ENCODE measurements at regions not wholly inside any gene's neighbourhood (a gene's known extent, or its start where the extent isn't known, plus 50 kb on each side); places are given as distances from the start of the nearest gene placed in this dataset.

DNA sequence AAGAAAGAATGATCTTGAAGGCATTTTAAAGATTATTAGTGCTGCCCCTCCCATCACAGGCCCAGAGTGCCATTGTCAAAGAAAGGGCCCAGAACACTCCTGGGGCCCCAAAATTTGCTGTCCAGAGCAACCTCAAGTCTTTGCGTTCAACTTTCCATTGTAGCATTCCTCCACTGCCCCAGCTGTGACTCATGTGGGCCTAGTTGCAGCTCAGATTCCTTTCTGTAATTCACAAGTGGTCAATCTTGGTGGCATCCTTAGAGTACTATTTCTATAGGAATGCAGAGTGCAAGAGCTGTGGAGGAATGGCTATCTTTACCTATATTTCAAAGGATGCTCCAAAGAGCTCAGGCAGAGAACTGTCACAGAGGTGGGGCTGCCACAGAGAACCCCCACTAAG, 1500.8 kb upstream of the IGFBP7 start:
- H3K27ac ChIP-seq (ENCODE audit: low read length) = no peak overlapping the region
- H3K36me3 ChIP-seq (ENCODE audit: control insufficient read depth in 1 of 2, insufficient read depth in 2 of 2, low read length in 2 of 2) = no peaks in the 10 kb centered on the region
- H3K4me3 ChIP-seq (ENCODE audit: low read depth in 1 of 2, low read length in 2 of 2) = no peak overlapping the region
- peaks cover 0 to 3% of the 10 kb centered on the region in 2 donors for H3K9me3 ChIP-seq (ENCODE audit: control insufficient read depth in 1 of 2, low read length in 2 of 2)
- no peaks in the 10 kb centered on the region for H3K4me1 ChIP-seq (ENCODE audit: control insufficient read depth in 1 of 2, insufficient read depth in 2 of 2, low read length in 2 of 2)
- no peaks in the 10 kb centered on the region for H3K27me3 ChIP-seq (ENCODE audit: low read depth, low read length)

DNA sequence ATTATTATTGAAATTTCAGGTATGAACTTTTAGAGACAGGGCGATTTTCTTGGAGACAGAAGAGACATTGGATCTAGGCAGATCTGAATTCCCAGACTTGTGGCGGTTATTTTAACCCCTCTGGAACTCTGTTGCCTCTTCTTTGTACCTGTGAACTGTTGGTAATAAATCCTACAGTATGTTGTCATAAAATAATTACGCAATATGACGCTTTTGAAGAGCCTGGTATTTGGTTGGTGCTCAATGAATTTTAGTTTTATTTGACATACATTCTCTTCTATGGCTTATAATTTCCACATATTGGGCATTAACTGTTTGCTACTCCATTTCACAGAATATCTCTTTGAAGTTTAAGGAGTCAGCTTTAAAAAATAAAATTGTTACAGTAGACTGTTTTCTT, 1496.1 kb upstream of the IGFBP7 start:
- no peaks in the 10 kb centered on the region for H3K36me3 ChIP-seq (ENCODE audit: control insufficient read depth in 1 of 2, insufficient read depth in 2 of 2, low read length in 2 of 2)
- H3K4me3 ChIP-seq (ENCODE audit: low read depth in 1 of 2, low read length in 2 of 2) = no peak overlapping the region
- H3K27me3 ChIP-seq (ENCODE audit: low read depth, low read length) = no peaks in the 10 kb centered on the region
- peaks cover 0 to 3% of the 10 kb centered on the region in 2 donors for H3K9me3 ChIP-seq (ENCODE audit: control insufficient read depth in 1 of 2, low read length in 2 of 2)
- no peaks in the 10 kb centered on the region for H3K4me1 ChIP-seq (ENCODE audit: control insufficient read depth in 1 of 2, insufficient read depth in 2 of 2, low read length in 2 of 2)
- H3K27ac ChIP-seq (ENCODE audit: low read length) = no peak overlapping the region

DNA sequence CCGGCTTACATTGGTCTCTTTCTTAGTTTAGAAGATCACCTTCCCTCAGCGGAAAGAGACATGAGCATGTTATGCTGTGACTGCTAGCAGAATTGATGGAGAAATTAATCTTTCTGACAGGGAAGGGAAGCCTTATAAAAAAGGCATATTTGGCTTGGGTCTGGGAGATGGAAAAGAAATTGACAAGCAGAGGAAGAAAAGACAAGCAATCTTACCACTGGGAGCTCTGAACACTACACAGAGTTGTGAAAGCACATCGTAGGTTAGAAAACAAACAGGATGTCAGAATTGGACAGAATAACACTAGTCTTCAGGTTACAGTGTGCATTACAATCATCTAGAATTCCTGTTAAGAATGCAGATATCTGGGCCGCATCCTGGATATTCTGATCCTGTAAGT, 1493.8 kb upstream of the IGFBP7 start:
- H3K36me3 ChIP-seq (ENCODE audit: control insufficient read depth in 1 of 2, insufficient read depth in 2 of 2, low read length in 2 of 2) = no peaks in the 10 kb centered on the region
- H3K27ac ChIP-seq (ENCODE audit: low read length) = no peak overlapping the region
- H3K4me3 ChIP-seq (ENCODE audit: low read depth in 1 of 2, low read length in 2 of 2) = no peak overlapping the region
- H3K9me3 ChIP-seq (ENCODE audit: control insufficient read depth in 1 of 2, low read length in 2 of 2) = no peaks in the 10 kb centered on the region
- H3K4me1 ChIP-seq (ENCODE audit: control insufficient read depth in 1 of 2, insufficient read depth in 2 of 2, low read length in 2 of 2) = no peaks in the 10 kb centered on the region
- H3K27me3 ChIP-seq (ENCODE audit: low read depth, low read length) = no peaks in the 10 kb centered on the region

DNA sequence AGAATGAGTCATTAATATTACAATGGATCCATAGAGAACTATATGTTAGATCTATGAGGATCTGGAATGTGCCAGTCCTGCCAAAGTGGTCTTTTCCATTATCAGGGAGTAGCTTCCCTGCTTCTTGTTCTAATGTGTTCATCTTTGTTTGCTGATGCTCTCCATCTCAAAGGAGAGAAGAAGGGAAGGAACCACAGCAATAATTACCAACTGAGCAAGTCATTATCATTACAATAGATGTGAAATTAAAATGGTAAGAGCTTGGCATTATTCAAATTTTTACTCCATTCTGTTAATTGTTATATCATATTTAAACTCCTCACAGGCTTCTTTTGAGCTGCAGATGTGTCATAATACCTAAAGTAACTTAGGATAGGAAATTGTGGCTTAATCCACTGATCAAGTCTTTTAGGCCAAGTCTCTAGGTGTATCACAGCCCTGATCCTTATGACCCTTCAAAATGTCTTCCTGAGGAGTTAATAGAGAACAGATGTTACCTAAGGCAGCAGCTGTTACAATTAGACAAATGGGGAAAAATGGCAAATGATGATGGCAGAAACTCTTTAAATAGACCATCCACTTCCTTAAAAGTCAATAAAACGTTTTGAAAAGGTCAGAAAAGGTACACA, 1492.7 kb upstream of the IGFBP7 start:
- no peaks in the 10 kb centered on the region for H3K9me3 ChIP-seq (ENCODE audit: control insufficient read depth in 1 of 2, low read length in 2 of 2)
- no peaks in the 10 kb centered on the region for H3K27me3 ChIP-seq (ENCODE audit: low read depth, low read length)
- no peaks in the 10 kb centered on the region for H3K36me3 ChIP-seq (ENCODE audit: control insufficient read depth in 1 of 2, insufficient read depth in 2 of 2, low read length in 2 of 2)
- H3K27ac ChIP-seq (ENCODE audit: low read length) = no peak overlapping the region
- H3K4me3 ChIP-seq (ENCODE audit: low read depth in 1 of 2, low read length in 2 of 2) = no peak overlapping the region
- no peaks in the 10 kb centered on the region for H3K4me1 ChIP-seq (ENCODE audit: control insufficient read depth in 1 of 2, insufficient read depth in 2 of 2, low read length in 2 of 2)

DNA sequence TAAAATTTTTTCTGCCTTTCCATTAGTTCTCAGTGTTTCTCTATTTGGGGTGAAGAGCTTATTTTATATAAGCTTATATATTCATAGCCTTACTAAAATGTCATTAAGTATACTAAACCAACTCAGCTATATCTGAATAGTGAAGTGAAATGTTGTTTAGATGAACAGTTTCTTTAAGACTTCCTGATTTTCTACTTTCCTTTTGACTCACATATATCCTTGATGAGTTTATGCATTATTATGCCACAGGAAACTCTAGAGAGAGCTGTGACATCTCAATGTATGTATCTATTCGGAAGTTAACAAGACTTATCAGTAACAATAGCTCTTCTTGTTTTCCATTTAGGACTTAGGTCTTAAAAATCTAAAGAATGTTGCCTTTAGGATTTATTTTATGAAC, 1491.8 kb upstream of the IGFBP7 start:
- no peaks in the 10 kb centered on the region for H3K4me1 ChIP-seq (ENCODE audit: control insufficient read depth in 1 of 2, insufficient read depth in 2 of 2, low read length in 2 of 2)

DNA sequence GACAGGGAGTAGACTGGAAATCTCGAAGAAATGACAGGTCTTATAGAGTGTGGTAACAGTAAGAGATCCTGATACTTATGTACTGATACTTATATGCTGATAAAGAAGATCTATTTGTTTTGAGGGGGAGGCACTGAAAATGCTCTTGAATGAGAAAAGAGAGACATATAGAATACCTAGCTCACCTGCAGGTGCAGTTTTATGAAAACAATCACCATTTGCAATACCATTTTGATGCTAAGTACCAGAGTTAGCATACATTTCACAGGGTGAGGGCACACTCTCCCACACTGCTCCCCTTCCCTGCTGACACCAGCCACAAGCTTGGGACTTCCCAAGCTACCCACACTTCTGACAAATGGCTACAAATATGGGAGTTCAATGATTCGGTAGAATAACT, 1490.1 kb upstream of the IGFBP7 start:
- Histone ChIP-seq H3K4me3 (ENCODE audit: low read depth in 1 of 2, low read length in 2 of 2) (no peak overlapping the region), H3K9me3 (ENCODE audit: control insufficient read depth in 1 of 2, low read length in 2 of 2) (no peaks in the 10 kb centered on the region), H3K27ac (ENCODE audit: low read length) (no peak overlapping the region), H3K36me3 (ENCODE audit: control insufficient read depth in 1 of 2, insufficient read depth in 2 of 2, low read length in 2 of 2) (no peaks in the 10 kb centered on the region), H3K4me1 (ENCODE audit: control insufficient read depth in 1 of 2, insufficient read depth in 2 of 2, low read length in 2 of 2) (no peaks in the 10 kb centered on the region), H3K27me3 (ENCODE audit: low read depth, low read length) (no peaks in the 10 kb centered on the region)

More for the DNA sequence above, 1491.8 kb upstream of the IGFBP7 start:
- H3K27ac ChIP-seq (ENCODE audit: low read length) = no peak overlapping the region
- H3K9me3 ChIP-seq (ENCODE audit: control insufficient read depth in 1 of 2, low read length in 2 of 2) = no peaks in the 10 kb centered on the region
- H3K36me3 ChIP-seq (ENCODE audit: control insufficient read depth in 1 of 2, insufficient read depth in 2 of 2, low read length in 2 of 2) = no peaks in the 10 kb centered on the region
- H3K27me3 ChIP-seq (ENCODE audit: low read depth, low read length) = no peaks in the 10 kb centered on the region
- no peak overlapping the region for H3K4me3 ChIP-seq (ENCODE audit: low read depth in 1 of 2, low read length in 2 of 2)

DNA sequence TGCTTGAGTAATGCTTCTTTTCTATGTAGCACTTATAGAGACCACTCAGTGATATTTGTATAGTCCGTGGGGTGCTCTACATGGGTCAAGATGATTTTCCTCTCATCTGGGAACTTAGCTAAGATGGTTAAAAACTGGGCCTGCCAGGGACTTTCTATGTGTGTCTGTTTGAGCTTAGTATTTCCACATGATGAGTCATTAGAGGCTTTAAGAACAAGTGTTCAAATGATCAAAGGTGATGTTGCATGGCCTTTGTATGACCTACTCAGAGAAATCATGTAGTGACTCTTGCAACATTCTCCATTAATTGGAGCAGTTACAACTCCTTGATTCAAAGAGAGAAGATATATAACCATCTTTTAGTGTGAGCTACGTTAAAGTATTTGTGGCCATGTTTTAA, 1480.5 kb upstream of the IGFBP7 start:
- no peak overlapping the region for H3K27ac ChIP-seq (ENCODE audit: low read length)
- no peaks in the 10 kb centered on the region for H3K27me3 ChIP-seq (ENCODE audit: low read depth, low read length)
- H3K4me3 ChIP-seq (ENCODE audit: low read depth in 1 of 2, low read length in 2 of 2) = no peak overlapping the region
- H3K9me3 ChIP-seq (ENCODE audit: control insufficient read depth in 1 of 2, low read length in 2 of 2) = peaks cover 0 to 8% of the 10 kb centered on the region in 2 donors
- H3K36me3 ChIP-seq (ENCODE audit: control insufficient read depth in 1 of 2, insufficient read depth in 2 of 2, low read length in 2 of 2) = no peaks in the 10 kb centered on the region
- no peaks in the 10 kb centered on the region for H3K4me1 ChIP-seq (ENCODE audit: control insufficient read depth in 1 of 2, insufficient read depth in 2 of 2, low read length in 2 of 2)

DNA sequence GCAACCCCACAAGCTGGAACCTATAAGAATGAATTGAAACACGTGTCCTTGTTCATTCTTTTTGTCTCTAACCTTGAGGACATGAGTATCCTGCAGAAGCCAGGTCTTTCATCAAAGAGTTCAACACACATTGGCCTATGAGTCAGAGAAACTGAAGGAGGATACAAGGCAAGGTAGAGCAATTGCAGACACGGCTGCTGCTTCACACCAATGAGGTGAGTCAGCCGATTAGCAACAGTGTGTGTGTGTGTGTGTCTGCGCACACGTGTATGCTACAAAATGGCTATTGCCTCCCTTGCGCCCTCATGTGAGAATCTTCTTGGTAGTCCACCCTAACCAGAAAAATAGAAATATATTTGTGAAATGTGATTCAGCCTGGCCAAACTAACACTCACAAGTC, 1477.7 kb upstream of the IGFBP7 start:
- no peak overlapping the region for H3K27ac ChIP-seq (ENCODE audit: low read length)
- no peaks in the 10 kb centered on the region for H3K36me3 ChIP-seq (ENCODE audit: control insufficient read depth in 1 of 2, insufficient read depth in 2 of 2, low read length in 2 of 2)
- H3K9me3 ChIP-seq (ENCODE audit: control insufficient read depth in 1 of 2, low read length in 2 of 2) = peaks cover 0 to 10% of the 10 kb centered on the region in 2 donors
- no peaks in the 10 kb centered on the region for H3K4me1 ChIP-seq (ENCODE audit: control insufficient read depth in 1 of 2, insufficient read depth in 2 of 2, low read length in 2 of 2)
- H3K4me3 ChIP-seq (ENCODE audit: low read depth in 1 of 2, low read length in 2 of 2) = no peak overlapping the region
- H3K27me3 ChIP-seq (ENCODE audit: low read depth, low read length) = no peaks in the 10 kb centered on the region

DNA sequence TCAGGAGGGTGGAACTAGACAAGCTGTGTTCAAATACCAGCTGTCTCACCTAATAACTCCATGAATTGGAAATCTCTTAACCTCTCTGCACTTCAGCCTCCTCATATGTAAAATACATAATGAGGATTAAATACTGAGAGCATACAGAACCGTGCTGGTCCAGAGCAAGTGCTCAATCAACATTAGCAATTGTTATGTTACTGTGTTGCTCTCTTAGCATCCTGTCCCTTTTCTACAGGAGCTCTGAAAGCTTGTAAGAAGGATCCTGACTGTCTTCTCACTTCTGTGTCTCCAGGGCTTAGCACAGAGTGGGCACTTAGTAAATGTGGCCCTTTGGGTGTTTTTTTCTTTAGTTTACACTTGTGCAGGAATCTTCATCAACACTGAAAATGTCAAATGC, 1456.1 kb upstream of the IGFBP7 start:
- H3K27me3 ChIP-seq (ENCODE audit: low read depth, low read length) = no peaks in the 10 kb centered on the region

DNA sequence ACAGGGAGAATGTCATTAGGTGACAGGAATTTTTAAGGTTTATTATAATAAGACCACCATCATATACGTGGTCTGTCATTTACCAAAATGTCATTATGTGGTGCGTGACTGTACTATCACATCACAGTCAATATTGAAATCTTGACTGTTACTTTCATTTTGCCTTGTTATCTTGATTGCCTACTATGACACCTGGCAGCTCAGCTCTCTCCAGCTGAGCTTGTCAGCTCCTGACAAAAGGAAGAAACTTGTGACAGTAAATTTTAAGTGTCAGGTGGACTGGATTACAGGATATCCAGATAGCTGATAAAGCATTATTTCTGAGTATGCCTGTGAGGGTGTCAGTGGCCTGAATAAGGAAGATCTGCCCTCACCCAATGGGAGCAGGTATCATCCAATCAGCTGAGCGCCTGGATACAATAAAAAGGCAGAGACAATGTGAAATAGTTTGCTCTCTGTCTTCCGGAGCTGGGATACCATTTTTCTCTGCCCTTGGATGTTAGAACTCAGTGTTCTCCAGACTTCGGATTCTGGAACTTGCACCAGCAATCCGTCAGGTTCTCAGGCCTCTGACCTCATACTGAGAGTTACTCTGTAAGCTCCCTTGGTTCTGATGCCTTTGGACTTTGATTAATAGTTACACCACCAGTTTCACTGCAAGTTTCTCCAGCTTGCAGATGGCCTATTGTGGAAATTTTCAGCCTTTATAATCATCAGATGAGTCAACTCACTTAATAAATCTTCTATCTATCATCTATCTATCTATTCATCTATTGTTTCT, 1454.7 kb upstream of the IGFBP7 start:
- no peaks in the 10 kb centered on the region for H3K4me1 ChIP-seq (ENCODE audit: control insufficient read depth in 1 of 2, insufficient read depth in 2 of 2, low read length in 2 of 2)
- H3K27ac ChIP-seq (ENCODE audit: low read length) = no peak overlapping the region
- H3K9me3 ChIP-seq (ENCODE audit: control insufficient read depth in 1 of 2, low read length in 2 of 2) = no peaks in the 10 kb centered on the region
- no peak overlapping the region for H3K4me3 ChIP-seq (ENCODE audit: low read depth in 1 of 2, low read length in 2 of 2)
- no peaks in the 10 kb centered on the region for H3K27me3 ChIP-seq (ENCODE audit: low read depth, low read length)
- H3K36me3 ChIP-seq (ENCODE audit: control insufficient read depth in 1 of 2, insufficient read depth in 2 of 2, low read length in 2 of 2) = no peaks in the 10 kb centered on the region

More for the DNA sequence above, 1456.1 kb upstream of the IGFBP7 start:
- no peaks in the 10 kb centered on the region for H3K36me3 ChIP-seq (ENCODE audit: control insufficient read depth in 1 of 2, insufficient read depth in 2 of 2, low read length in 2 of 2)
- H3K9me3 ChIP-seq (ENCODE audit: control insufficient read depth in 1 of 2, low read length in 2 of 2) = peaks cover 0 to 7% of the 10 kb centered on the region in 2 donors
- no peaks in the 10 kb centered on the region for H3K4me1 ChIP-seq (ENCODE audit: control insufficient read depth in 1 of 2, insufficient read depth in 2 of 2, low read length in 2 of 2)
- no peak overlapping the region for H3K27ac ChIP-seq (ENCODE audit: low read length)
- H3K4me3 ChIP-seq (ENCODE audit: low read depth in 1 of 2, low read length in 2 of 2) = no peak overlapping the region

DNA sequence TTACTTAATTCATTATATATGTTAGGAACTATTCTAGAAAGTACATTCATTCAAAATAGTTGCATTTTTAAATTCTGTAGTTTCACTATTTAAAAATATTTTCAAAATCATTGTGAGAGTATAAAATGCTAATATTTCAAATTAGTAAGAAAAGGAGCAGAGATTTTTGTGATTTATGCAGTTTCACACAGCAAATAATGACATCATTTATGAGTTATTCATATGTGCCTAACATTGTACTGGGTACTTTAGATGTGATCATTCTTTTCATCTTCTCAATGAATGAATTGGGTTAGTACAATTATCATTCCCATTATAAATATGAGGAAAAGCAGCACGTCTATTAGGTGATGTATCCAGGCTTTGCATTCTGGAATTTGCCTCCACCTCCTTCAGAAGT, 1451.0 kb upstream of the IGFBP7 start:
- no peak overlapping the region for H3K27ac ChIP-seq (ENCODE audit: low read length)
- no peaks in the 10 kb centered on the region for H3K9me3 ChIP-seq (ENCODE audit: control insufficient read depth in 1 of 2, low read length in 2 of 2)
- H3K4me1 ChIP-seq (ENCODE audit: control insufficient read depth in 1 of 2, insufficient read depth in 2 of 2, low read length in 2 of 2) = no peaks in the 10 kb centered on the region
- no peaks in the 10 kb centered on the region for H3K27me3 ChIP-seq (ENCODE audit: low read depth, low read length)
- no peak overlapping the region for H3K4me3 ChIP-seq (ENCODE audit: low read depth in 1 of 2, low read length in 2 of 2)
- no peaks in the 10 kb centered on the region for H3K36me3 ChIP-seq (ENCODE audit: control insufficient read depth in 1 of 2, insufficient read depth in 2 of 2, low read length in 2 of 2)

DNA sequence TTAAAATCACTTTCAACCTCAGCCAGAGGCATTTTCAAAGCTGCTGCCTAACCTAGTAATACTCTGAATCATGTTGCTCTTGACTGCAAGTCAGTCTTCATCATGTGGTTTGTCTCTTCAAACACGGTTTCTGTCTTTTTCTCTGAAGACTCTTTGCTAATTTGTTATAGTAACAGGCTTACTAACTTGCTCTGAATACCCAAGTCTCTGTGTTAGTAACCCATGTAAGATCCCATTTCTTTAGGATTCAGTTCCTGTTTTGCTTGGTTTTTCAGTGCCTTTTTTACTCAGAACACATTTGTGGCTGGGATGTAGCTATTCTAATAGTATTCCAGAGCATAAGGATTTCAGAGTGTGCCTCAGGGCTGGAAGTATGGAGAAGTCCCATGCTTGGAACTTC, 1450.6 kb upstream of the IGFBP7 start:
- no peaks in the 10 kb centered on the region for H3K4me1 ChIP-seq (ENCODE audit: control insufficient read depth in 1 of 2, insufficient read depth in 2 of 2, low read length in 2 of 2)
- H3K27ac ChIP-seq (ENCODE audit: low read length) = no peak overlapping the region
- no peaks in the 10 kb centered on the region for H3K27me3 ChIP-seq (ENCODE audit: low read depth, low read length)
- no peak overlapping the region for H3K4me3 ChIP-seq (ENCODE audit: low read depth in 1 of 2, low read length in 2 of 2)
- no peaks in the 10 kb centered on the region for H3K9me3 ChIP-seq (ENCODE audit: control insufficient read depth in 1 of 2, low read length in 2 of 2)
- no peaks in the 10 kb centered on the region for H3K36me3 ChIP-seq (ENCODE audit: control insufficient read depth in 1 of 2, insufficient read depth in 2 of 2, low read length in 2 of 2)
